ENCODE measurements at regions not wholly inside any gene's neighbourhood (a gene's known extent, or its start where the extent isn't known, plus 50 kb on each side); places are given as distances from the start of the nearest gene placed in this dataset.

DNA sequence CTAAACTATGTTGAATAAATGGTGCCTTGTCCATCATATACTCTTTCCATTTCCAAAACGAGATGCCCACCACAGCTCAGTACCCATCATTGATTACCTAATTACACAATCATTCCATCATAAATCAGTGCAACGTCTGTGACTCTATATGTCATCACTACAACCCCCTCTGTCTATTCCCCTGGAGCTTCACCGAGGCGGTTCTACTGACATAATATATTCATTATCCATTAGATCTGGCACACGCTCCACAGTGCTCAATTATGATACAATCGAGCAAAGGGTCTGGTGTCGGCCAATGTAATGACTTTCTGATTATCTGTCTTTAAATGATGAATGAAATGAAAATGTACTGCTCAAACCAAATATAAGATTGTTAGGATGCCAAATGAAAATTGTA lies 1737.7 kb upstream of the WWC1 start:
- Histone ChIP-seq H4K20me1 (ENCODE audit: insufficient read depth, low read length) (no peaks in the 10 kb centered on the region), H2AFZ (ENCODE audit: low read length) (no peak overlapping the region), H3K4me2 (ENCODE audit: low read length) (no peak overlapping the region), H3K27ac (ENCODE audit: low read depth, low read length, poor library complexity, severe bottlenecking) (no peak overlapping the region), H3K9me2 (ENCODE audit: low read depth, low read length) (no peaks in the 10 kb centered on the region), H3K4me1 (ENCODE audit: insufficient read depth, low read length, severe bottlenecking) (no peaks in the 10 kb centered on the region), H3K9ac (ENCODE audit: low read length) (no peak overlapping the region), H3K36me3 (ENCODE audit: insufficient read depth, low read length) (no peaks in the 10 kb centered on the region), H3F3A (ENCODE audit: insufficient read depth, low read length) (no peaks in the 10 kb centered on the region), H3K9me3 (ENCODE audit: low read length) (no peaks in the 10 kb centered on the region), H3K4me3 (ENCODE audit: low read depth, low read length, poor library complexity, severe bottlenecking) (no peak overlapping the region), H3K27me3 (ENCODE audit: insufficient read depth, low read length) (no peaks in the 10 kb centered on the region), H3K79me2 (ENCODE audit: insufficient read depth, low read length) (no peaks in the 10 kb centered on the region)
- no peak for TF ChIP-seq CTCF (IDR thresholded peaks at IDR 0.05; ENCODE audit: low read length)
- TF ChIP-seq EZH2 (IDR thresholded peaks at IDR 0.05; ENCODE audit: borderline replicate concordance, low read length), result no peak

DNA sequence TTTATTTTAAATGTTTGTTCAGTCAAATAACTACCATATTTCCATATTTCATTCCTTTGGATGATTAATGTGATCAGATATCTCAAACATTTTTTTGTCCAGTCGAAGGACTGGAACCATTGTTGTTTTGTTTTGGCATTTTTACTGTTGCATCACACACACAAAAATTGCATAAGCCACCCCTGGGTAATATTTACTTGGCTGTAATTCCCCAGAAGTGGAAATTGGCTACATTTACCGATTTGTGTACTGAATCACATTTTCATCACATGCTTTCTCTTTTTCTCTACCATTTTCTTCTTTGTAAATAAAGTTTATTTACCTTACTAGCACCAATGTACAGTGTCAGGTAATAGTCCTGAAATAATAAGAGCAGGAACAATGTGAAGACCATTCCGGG lies 1729.7 kb upstream of the WWC1 start:
- H3K4me1 ChIP-seq (ENCODE audit: insufficient read depth, low read length, severe bottlenecking), result no peaks in the 10 kb centered on the region
- no peak overlapping the region for H2AFZ ChIP-seq (ENCODE audit: low read length)
- no peaks in the 10 kb centered on the region for H3K9me2 ChIP-seq (ENCODE audit: low read depth, low read length)
- H3K36me3 ChIP-seq (ENCODE audit: insufficient read depth, low read length), result no peaks in the 10 kb centered on the region
- TF ChIP-seq EZH2 (IDR thresholded peaks at IDR 0.05; ENCODE audit: borderline replicate concordance, low read length), result no peak
- TF ChIP-seq CTCF (IDR thresholded peaks at IDR 0.05; ENCODE audit: low read length), result no peak
- no peaks in the 10 kb centered on the region for H3K9me3 ChIP-seq (ENCODE audit: low read length)
- no peak overlapping the region for H3K9ac ChIP-seq (ENCODE audit: low read length)
- H3K79me2 ChIP-seq (ENCODE audit: insufficient read depth, low read length), result no peaks in the 10 kb centered on the region
- H4K20me1 ChIP-seq (ENCODE audit: insufficient read depth, low read length), result no peaks in the 10 kb centered on the region
- no peak overlapping the region for H3K27ac ChIP-seq (ENCODE audit: low read depth, low read length, poor library complexity, severe bottlenecking)
- no peaks in the 10 kb centered on the region for H3K27me3 ChIP-seq (ENCODE audit: insufficient read depth, low read length)
- no peak overlapping the region for H3K4me3 ChIP-seq (ENCODE audit: low read depth, low read length, poor library complexity, severe bottlenecking)
- H3F3A ChIP-seq (ENCODE audit: insufficient read depth, low read length), result no peaks in the 10 kb centered on the region
- H3K4me2 ChIP-seq (ENCODE audit: low read length), result no peak overlapping the region

GRCh38 chr5:166562246-166562645 lies 1729.2 kb upstream of the WWC1 start:
- Histone ChIP-seq H3K27me3 (ENCODE audit: insufficient read depth, low read length) (no peaks in the 10 kb centered on the region), H3K36me3 (ENCODE audit: insufficient read depth, low read length) (no peaks in the 10 kb centered on the region), H3K9ac (ENCODE audit: low read length) (no peak overlapping the region), H3K79me2 (ENCODE audit: insufficient read depth, low read length) (no peaks in the 10 kb centered on the region), H3K4me2 (ENCODE audit: low read length) (no peak overlapping the region), H3K4me3 (ENCODE audit: low read depth, low read length, poor library complexity, severe bottlenecking) (no peak overlapping the region), H3K9me2 (ENCODE audit: low read depth, low read length) (no peaks in the 10 kb centered on the region), H4K20me1 (ENCODE audit: insufficient read depth, low read length) (no peaks in the 10 kb centered on the region), H3K4me1 (ENCODE audit: insufficient read depth, low read length, severe bottlenecking) (no peaks in the 10 kb centered on the region), H3K9me3 (ENCODE audit: low read length) (no peaks in the 10 kb centered on the region), H3F3A (ENCODE audit: insufficient read depth, low read length) (no peaks in the 10 kb centered on the region), H2AFZ (ENCODE audit: low read length) (no peak overlapping the region), H3K27ac (ENCODE audit: low read depth, low read length, poor library complexity, severe bottlenecking) (no peak overlapping the region)
- no peak for TF ChIP-seq EZH2 (IDR thresholded peaks at IDR 0.05; ENCODE audit: borderline replicate concordance, low read length)
- no peak for TF ChIP-seq CTCF (IDR thresholded peaks at IDR 0.05; ENCODE audit: low read length)
